ENCODE measurements at regions not wholly inside any gene's neighbourhood (a gene's known extent, or its start where the extent isn't known, plus 50 kb on each side); places are given as distances from the start of the nearest gene placed in this dataset.

DNA sequence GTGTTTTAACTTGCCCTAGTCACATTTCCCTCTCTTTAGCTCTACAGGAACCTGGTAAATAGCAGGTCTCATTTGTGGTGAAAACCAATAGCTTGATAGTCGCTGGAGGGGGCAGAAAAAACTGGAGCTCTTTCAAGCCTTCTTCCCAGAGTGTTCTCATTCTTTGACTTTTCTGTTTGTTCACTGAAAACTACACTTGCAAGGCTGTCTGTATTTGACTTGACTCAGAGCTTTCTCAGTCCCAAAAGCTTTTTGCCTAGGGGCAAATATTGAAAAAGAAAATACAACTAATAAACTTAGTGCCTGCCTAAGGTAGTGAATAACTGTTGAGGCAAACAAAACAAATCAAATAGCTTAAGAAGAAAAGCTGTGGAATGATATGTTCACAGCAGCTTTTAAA is 217.1 kb upstream of the CHRM3 start:
- TF ChIP-seq FLYWCH1 (CRISPR knock-in tag; IDR thresholded peaks at IDR 0.05) = no peak
- no peak for TF ChIP-seq NPAS2 (CRISPR knock-in tag; IDR thresholded peaks at IDR 0.05; ENCODE audit: borderline replicate concordance)
- no peak for TF ChIP-seq ZNF678 (CRISPR knock-in tag; IDR thresholded peaks at IDR 0.05)
- TF ChIP-seq ZNF12 (CRISPR knock-in tag; IDR thresholded peaks at IDR 0.05) = no peak
- no peak for TF ChIP-seq ZNF792 (CRISPR knock-in tag; IDR thresholded peaks at IDR 0.05)
- no peak for TF ChIP-seq GFI1 (CRISPR knock-in tag; IDR thresholded peaks at IDR 0.05; ENCODE audit: borderline replicate concordance)
- TF ChIP-seq, protein P1, sequence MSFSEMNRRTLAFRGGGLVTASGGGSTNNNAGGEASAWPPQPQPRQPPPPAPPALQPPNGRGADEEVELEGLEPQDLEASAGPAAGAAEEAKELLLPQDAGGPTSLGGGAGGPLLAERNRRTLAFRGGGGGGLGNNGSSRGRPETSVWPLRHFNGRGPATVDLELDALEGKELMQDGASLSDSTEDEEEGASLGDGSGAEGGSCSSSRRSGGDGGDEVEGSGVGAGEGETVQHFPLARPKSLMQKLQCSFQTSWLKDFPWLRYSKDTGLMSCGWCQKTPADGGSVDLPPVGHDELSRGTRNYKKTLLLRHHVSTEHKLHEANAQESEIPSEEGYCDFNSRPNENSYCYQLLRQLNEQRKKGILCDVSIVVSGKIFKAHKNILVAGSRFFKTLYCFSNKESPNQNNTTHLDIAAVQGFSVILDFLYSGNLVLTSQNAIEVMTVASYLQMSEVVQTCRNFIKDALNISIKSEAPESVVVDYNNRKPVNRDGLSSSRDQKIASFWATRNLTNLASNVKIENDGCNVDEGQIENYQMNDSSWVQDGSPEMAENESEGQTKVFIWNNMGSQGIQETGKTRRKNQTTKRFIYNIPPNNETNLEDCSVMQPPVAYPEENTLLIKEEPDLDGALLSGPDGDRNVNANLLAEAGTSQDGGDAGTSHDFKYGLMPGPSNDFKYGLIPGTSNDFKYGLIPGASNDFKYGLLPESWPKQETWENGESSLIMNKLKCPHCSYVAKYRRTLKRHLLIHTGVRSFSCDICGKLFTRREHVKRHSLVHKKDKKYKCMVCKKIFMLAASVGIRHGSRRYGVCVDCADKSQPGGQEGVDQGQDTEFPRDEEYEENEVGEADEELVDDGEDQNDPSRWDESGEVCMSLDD (CRISPR knock-in tag; IDR thresholded peaks at IDR 0.05; ENCODE audit: borderline replicate concordance) = no peak
- no peak for TF ChIP-seq SNAPC2 (CRISPR knock-in tag; IDR thresholded peaks at IDR 0.05)
- no peak for TF ChIP-seq ZNF44 (CRISPR knock-in tag; IDR thresholded peaks at IDR 0.05)
- no peak for TF ChIP-seq IRX3 (CRISPR knock-in tag; IDR thresholded peaks at IDR 0.05; ENCODE audit: borderline replicate concordance, low read depth)
- TF ChIP-seq ELF3 (CRISPR knock-in tag; IDR thresholded peaks at IDR 0.05) = no peak
- Histone ChIP-seq H3K79me2 (ENCODE audit: insufficient read depth, low read length) (no peaks in the 10 kb centered on the region), H3K27me3 (ENCODE audit: control insufficient read depth in 1 of 2, insufficient read depth in 2 of 2, low read length in 2 of 2) (no peaks in the 10 kb centered on the region), H4K20me1 (ENCODE audit: insufficient read depth, low read length) (no peaks in the 10 kb centered on the region), H3K4me3 (replicated peaks in 1 of 3; ENCODE audit: insufficient read depth in 1 of 3, low read depth in 2 of 3, low read length in 3 of 3) (no peak overlapping the region), H3K4me2 (ENCODE audit: low read depth, low read length) (no peak overlapping the region), H3K9ac (ENCODE audit: insufficient read depth, low read depth, low read length) (no peak overlapping the region), H3K36me3 (replicated peaks in 1 of 2; ENCODE audit: control insufficient read depth in 1 of 2, insufficient read depth in 2 of 2, low read length in 2 of 2) (no peaks in the 10 kb centered on the region), H2AFZ (ENCODE audit: low read length) (no peak overlapping the region), H3K4me1 (ENCODE audit: insufficient read depth, low read length) (no peaks in the 10 kb centered on the region), H3K27ac (ENCODE audit: extremely low read length, insufficient read depth, low read length) (no peak overlapping the region), H3K9me3 (ENCODE audit: low read length) (peaks cover 83% of the 10 kb centered on the region)
- DNase-seq (ENCODE audit: low spot score) (no peak), FAIRE-seq (no peak), ATAC-seq (no peak)
- no TSS peak for BruUV-seq (replicated peaks)
- ChIA-PET POLR2A (no interaction called here), CTCF (ENCODE audit: low intra/inter-chr PET ratio, low total read pairs) (no interaction called here)
- in situ Hi-C loops (cut with HindIII; ENCODE audit: extremely low pct_ligation_motif_present, low pct_unique_long_range_greater_than_20kb) = no loop called here
- whole genome bisulfite sequencing (ENCODE audit: low lambda C conversion rate) = 0% methylated on average over 1 of the region's 1 CpG
- intact Hi-C loops (cut with micrococcal nuclease; ENCODE audit: unreplicated experiment) = no loop called here
